Sigmoid colon (tissue), 4 donors: ENCODE measurements at regions not wholly inside any gene's neighbourhood (a gene's known extent, or its start where the extent isn't known, plus 50 kb on each side); places are given as distances from the start of the nearest gene placed in this dataset.
"Not testable (repeated sequence)": the region's sequence is repeated elsewhere in the genome, so short reads cannot be mapped to it uniquely, and the experiment has no call there.

Experiments used
- POLR2A ChIP-seq, 2 donors: fragments of 450-650 bp; IDR thresholded peaks; one replicate each; pipeline ENCODE4 v1.6.1; 2016; ENCODE audit warnings: antibody characterized with exemption in 2 of 2, mild to moderate bottlenecking in 2 of 2, moderate library complexity in 2 of 2
- POLR2AphosphoS5 ChIP-seq, 4 donors: sonication (generic); formaldehyde crosslinking; IDR thresholded peaks; one replicate each; pipeline ENCODE4 v1.6.1; 2017; ENCODE audit warnings: antibody characterized with exemption in 4 of 4
- TF ChIP-seq, protein P1 (sequence below), 4 experiments: fragments of 450-650 bp in 3 of 4; fragments of 200-600 bp in 1 of 4; IDR thresholded peaks; one replicate each; pipeline ENCODE4 v1.5.1; 2016 to 2019; ENCODE audit warnings: antibody characterized with exemption in 4 of 4, mild to moderate bottlenecking in 3 of 4, moderate library complexity in 2 of 4

DNA sequence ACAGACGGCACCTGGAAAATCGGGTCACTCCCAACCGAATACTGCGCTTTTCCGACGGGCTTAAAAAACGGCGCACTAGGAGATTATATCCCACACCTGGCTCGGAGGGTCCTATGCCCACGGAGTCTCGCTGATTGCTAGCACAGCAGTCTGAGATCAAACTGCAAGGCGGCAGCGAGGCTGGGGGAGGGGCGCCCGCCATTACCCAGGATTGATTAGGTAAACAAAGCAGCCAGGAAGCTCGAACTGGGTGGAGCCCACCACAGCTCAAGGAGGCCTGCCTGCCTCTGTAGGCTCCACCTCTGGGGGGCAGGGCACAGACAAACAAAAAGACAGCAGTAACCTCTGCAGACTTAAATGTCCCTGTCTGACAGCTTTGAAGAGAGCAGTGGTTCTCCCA, 64.5 kb downstream of the SLC30A10 start:
- TF ChIP-seq, protein P1, sequence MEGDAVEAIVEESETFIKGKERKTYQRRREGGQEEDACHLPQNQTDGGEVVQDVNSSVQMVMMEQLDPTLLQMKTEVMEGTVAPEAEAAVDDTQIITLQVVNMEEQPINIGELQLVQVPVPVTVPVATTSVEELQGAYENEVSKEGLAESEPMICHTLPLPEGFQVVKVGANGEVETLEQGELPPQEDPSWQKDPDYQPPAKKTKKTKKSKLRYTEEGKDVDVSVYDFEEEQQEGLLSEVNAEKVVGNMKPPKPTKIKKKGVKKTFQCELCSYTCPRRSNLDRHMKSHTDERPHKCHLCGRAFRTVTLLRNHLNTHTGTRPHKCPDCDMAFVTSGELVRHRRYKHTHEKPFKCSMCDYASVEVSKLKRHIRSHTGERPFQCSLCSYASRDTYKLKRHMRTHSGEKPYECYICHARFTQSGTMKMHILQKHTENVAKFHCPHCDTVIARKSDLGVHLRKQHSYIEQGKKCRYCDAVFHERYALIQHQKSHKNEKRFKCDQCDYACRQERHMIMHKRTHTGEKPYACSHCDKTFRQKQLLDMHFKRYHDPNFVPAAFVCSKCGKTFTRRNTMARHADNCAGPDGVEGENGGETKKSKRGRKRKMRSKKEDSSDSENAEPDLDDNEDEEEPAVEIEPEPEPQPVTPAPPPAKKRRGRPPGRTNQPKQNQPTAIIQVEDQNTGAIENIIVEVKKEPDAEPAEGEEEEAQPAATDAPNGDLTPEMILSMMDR (IDR thresholded peaks at IDR 0.05): not testable (repeated sequence)
- TF ChIP-seq POLR2A, POLR2AphosphoS5 (IDR thresholded peaks at IDR 0.05): not testable (repeated sequence)
